Pancreas (tissue), 10 donors: ENCODE measurements at regions not wholly inside any gene's neighbourhood (a gene's known extent, or its start where the extent isn't known, plus 50 kb on each side); places are given as distances from the start of the nearest gene placed in this dataset.

Experiments used
- ATAC-seq, 4 donors: fragments of 200-7000 bp; cut with Tn5 transposase; one replicate each; pipeline versions ENCODE4 v1.8.0 to v1.9.1; 2020; ENCODE audit warnings: mild to moderate bottlenecking in 4 of 4, moderate library complexity in 4 of 4
- DNase-seq, 6 donors: peaks; one replicate each; pipeline ENCODE4 v3.0.0-alpha.2; 2020
- FAIRE-seq: peaks from 2 replicates; lab custom pipeline; 2012; peaks lifted over from hg19 to GRCh38; lab: Jason Lieb, UNC
- H3K27ac ChIP-seq, 4 donors: fragments of 200-600 bp; sonication (generic); 1 replicate in 3 of 4; 2 replicates in 1 of 4; pipeline versions ENCODE4 v1.5.0 to v1.8.0; 2020
- H3K27me3 ChIP-seq, 4 donors: fragments of 200-600 bp; one replicate each; pipeline ENCODE4 v1.8.0; 2021
- H3K36me3 ChIP-seq, 3 donors: fragments of 200-600 bp; sonication (generic) in 1 of 3; one replicate each; pipeline versions ENCODE4 v1.5.0 to v1.8.0; 2020 to 2021
- H3K4me1 ChIP-seq, 3 donors: fragments of 200-600 bp; one replicate each; pipeline ENCODE4 v1.8.0; 2021
- H3K4me3 ChIP-seq, 4 donors: fragments of 200-600 bp; sonication (generic) in 2 of 4; one replicate each; pipeline versions ENCODE4 v1.5.0 to v1.8.0; 2020 to 2021
- H3K9me3 ChIP-seq, 4 donors: fragments of 200-600 bp; one replicate each; pipeline ENCODE4 v1.8.0; 2021
- CTCF ChIP-seq, 4 donors: fragments of 200-600 bp; sonication (generic) in 3 of 4; IDR thresholded peaks; one replicate each; pipeline versions ENCODE4 v1.5.0 to v1.8.0; 2021; ENCODE audit warnings: antibody characterized with exemption in 4 of 4
- WGBS, 2 donors: extraction: QIAGEN DNeasy Blood & Tissue Kit; methylation state at CpG; one replicate each; pipeline ENCODE4 v1.1.7; 2013; 5-methylcytosine and 5-hydroxymethylcytosine counted together
- intact Hi-C, 3 donors: fragments of 100-400 bp; cut with DNase I; formaldehyde crosslinking; loops; one replicate each; pipeline versions ENCODE4 v1.11.1 to v1.14.2; 2022
- donor health status: healthy with polysubstance abuse.
- donor health status: DM: no; HTN: no; CAD: no; lungs with moderate emphysema.
- donor health status: DM: no; HTN: no; CAD: no.
- donor health status: control.
- donor health status: control.
- donor health status: Bipolar disorder and iron deficiency.
- donor health status: DM: yes; HTN: yes; CAD: no.
- donor health status: DM: no; HTN: no; CAD: no.
- donor health status: DM: no; HTN: no; CAD: no.
- donor health status: DM: yes; HTN: yes; CAD: no.

GRCh38 chr18:77905011-77905410 is 655.4 kb downstream of the GALR1 start:
- H3K4me3 ChIP-seq, result no peak overlapping the region
- no peaks in the 10 kb centered on the region for H3K9me3 ChIP-seq
- DNase-seq (no peak), ATAC-seq (no peak), FAIRE-seq (no peak)
- H3K27me3 ChIP-seq, result no peaks in the 10 kb centered on the region
- peaks cover 0 to 2% (median 0%) of the 10 kb centered on the region in 3 donors for H3K4me1 ChIP-seq
- TF ChIP-seq CTCF (IDR thresholded peaks at IDR 0.05), result no peak
- WGBS, 2 donors, result 69 to 70% methylated on average over 13 of the region's 13 CpGs
- H3K27ac ChIP-seq, result no peak overlapping the region
- H3K36me3 ChIP-seq, result no peaks in the 10 kb centered on the region
- intact Hi-C loops, result no loop called here

- 69 to 84% methylated on average over 32 to 34 of the region's 34 CpGs for WGBS, 2 donors
- intact Hi-C loops, result no loop called here
- H3K9me3 ChIP-seq, result no peaks in the 10 kb centered on the region
- no peak overlapping the region for H3K27ac ChIP-seq
- H3K27me3 ChIP-seq, result peaks cover 0 to 1% (median 0%) of the 10 kb centered on the region in 4 donors
- H3K4me3 ChIP-seq, result no peak overlapping the region
- H3K36me3 ChIP-seq, result no peaks in the 10 kb centered on the region
- H3K4me1 ChIP-seq, result no peaks in the 10 kb centered on the region
- DNase-seq (no peak), ATAC-seq (no peak), FAIRE-seq (no peak)
- no peak for TF ChIP-seq CTCF (IDR thresholded peaks at IDR 0.05)
These were observed 655.9 kb downstream of the GALR1 start for GRCh38 chr18:77905449-77906055.

GRCh38 chr18:77906103-77906892 is 656.6 kb downstream of the GALR1 start:
- WGBS, 2 donors, result 65 to 68% methylated on average over 27 of the region's 27 CpGs
- no peaks in the 10 kb centered on the region for H3K9me3 ChIP-seq
- intact Hi-C loops, result no loop called here
- no peak for TF ChIP-seq CTCF (IDR thresholded peaks at IDR 0.05)
- no peak overlapping the region for H3K4me3 ChIP-seq
- FAIRE-seq, result no peak
- no peak for DNase-seq
- no peaks in the 10 kb centered on the region for H3K36me3 ChIP-seq
- H3K27ac ChIP-seq, result no peak overlapping the region
- H3K27me3 ChIP-seq, result peaks cover 0 to 7% (median 0%) of the 10 kb centered on the region in 4 donors
- H3K4me1 ChIP-seq, result no peaks in the 10 kb centered on the region
- ATAC-seq, result no peak

- H3K4me3 ChIP-seq, result no peak overlapping the region
- ATAC-seq (no peak), FAIRE-seq (no peak), DNase-seq (no peak)
- H3K36me3 ChIP-seq, result no peaks in the 10 kb centered on the region
- no peaks in the 10 kb centered on the region for H3K4me1 ChIP-seq
- intact Hi-C loops, result no loop called here
- no peaks in the 10 kb centered on the region for H3K9me3 ChIP-seq
- 74 to 78% methylated on average over 15 of the region's 15 CpGs for WGBS, 2 donors
- no peak overlapping the region for H3K27ac ChIP-seq
- peaks cover 0 to 7% (median 0%) of the 10 kb centered on the region in 4 donors for H3K27me3 ChIP-seq
- TF ChIP-seq CTCF (IDR thresholded peaks at IDR 0.05), result no peak
These were observed 660.7 kb downstream of the GALR1 start for GRCh38 chr18:77910347-77910746.
